HG03280 (cell line): ENCODE measurements at regions not wholly inside any gene's neighbourhood (a gene's known extent, or its start where the extent isn't known, plus 50 kb on each side); places are given as distances from the start of the nearest gene placed in this dataset.

ENCODE experiments used
- ATAC-seq: cut with Tn5 transposase; IDR thresholded peaks from one replicate; pipeline ENCODE4 v1.9.1; 2021; ENCODE audit warnings: mild to moderate bottlenecking, moderate library complexity; ENCODE audit not compliant: unreplicated experiment

DNA sequence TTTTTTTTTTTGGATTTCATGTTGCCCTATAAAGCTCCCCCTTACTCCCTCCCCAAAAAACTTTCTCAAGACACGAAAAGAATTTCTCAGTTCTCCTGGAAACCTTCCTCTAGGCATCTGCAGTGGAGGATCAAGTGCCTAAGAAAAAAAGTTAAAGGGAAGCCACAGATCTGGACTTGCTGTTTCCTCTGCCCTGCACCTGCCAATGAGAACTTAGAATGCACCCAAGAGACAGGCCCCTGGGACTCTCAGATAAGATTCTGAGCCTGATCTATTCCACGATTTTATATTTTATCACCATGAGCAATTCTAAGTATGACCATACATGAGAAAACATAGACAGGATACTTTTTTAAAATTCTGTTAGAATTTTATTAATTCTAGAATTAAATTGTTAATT lies 728.9 kb downstream of the BCL11B start:
- ATAC-seq = no peak

DNA sequence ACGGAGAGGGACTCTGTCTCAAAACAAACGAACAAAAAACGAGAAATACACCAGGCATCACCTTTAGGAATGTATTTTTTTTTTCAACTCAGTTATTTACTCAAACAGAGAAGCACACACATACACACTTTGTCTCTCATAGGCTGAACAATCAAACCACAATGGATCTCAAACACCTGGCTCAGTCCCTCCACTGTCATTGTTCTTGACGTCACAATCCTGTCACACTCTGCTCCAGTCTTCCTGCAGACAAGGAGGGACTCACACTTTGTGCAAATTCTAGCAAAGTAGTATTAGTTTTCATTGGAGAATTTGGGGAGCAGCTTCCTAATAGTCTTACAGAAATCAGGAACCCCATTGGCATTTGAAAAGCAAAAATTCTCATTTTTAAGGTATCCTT lies 727.8 kb downstream of the BCL11B start:
- ATAC-seq = no peak

DNA sequence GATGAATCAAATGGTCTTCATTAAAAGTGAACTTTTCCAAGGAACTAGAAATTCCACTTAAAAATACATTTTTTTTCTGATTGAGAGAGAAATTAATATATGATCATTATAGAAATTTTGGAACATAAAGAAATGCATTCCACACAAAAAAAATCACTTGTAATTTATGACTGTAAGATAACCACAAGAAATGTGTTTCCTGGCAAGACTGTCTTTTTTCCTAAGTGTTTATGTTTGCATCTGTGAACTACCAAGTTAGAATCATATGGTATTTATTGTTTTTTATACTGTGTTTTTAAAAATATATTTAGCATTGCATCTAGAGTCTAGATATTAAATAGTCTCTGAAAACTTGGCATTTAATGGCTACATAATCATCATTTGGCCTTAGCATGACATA lies 726.8 kb downstream of the BCL11B start:
- no peak for ATAC-seq

DNA sequence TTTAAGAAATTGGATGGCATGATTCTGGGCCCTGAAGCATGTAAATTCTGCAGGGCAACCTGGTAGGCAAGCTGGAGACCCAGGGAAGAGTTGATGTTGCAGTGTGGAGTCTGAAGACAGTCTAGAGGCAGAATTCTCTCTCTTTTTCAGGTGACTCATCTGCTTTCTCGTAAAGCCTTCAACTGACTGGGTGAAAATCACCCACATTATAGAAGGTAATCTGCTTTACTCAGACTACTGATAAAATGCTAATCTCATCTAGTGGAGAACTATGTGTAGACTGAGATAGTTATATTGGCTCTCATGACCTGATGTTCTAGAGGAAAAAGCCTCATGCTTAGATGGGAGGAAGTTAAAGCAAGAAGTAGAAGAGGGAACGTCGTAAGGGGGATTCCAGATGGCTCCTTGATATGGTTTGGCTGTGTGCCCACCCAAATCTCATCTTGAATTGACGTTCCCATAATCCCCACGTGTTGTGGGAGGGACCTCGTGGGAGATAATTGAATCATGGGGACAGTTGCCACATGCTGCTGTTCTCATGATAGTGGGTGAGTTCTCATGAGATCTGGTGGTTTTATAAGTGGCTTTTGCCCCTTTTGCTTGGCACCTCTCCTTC lies 723.8 kb downstream of the BCL11B start:
- no peak for ATAC-seq

DNA sequence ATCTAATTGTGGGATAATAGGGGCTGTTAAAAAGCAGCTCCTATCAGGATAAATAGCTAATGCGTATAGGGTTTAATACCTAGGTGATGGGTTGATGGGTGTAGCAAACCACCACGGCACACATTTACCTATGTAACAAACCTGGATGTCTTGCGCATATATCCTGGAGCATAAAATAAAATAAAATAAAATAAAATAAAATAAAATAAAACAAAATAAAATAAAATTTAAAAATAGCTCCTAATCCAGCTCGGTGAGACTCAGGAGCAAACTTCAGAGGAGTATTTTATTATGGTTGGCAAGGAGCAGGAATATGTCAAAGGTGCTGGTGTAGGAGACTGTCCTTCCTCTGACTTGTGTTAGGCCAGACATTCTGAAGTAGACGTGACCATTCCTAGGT lies 721.0 kb downstream of the BCL11B start:
- no peak for ATAC-seq

DNA sequence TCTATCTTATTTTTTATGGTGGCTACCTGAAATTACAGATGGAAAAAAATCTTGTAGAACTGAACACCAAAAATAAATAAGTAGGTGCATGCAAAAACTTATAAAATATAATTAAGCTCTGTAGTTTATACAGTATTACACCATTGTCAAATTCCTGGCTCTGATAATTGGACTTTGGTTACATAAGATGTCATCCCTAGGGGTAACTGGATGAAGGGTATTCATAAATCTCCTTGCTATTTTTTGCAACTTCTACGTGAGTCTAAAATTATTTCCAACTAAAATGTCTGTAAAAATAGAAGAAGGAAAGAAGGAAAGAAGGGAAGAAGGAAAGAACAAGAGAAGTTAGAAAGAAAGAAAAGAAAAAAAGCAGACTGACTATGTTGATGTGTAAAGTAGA lies 716.6 kb downstream of the BCL11B start:
- ATAC-seq = no peak

DNA sequence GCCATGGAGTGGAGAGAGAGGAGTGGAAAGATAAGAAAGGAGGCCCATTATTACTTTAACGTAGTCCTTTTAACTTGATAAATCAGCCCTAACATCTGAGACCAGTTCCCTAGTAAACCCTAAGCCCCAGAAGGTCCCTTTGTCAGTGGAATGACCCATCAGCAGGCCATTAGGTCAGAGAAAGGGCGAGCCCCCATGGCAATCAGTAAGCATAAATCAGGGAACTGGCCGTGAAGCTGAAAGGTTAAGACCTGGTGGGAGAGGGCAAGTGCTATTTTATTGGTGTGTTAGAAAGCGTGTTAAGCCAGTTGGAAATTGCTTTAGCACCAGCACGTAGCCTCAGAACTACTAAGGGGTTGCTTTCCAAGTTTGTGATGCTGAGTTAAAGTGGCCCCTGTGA lies 708.0 kb downstream of the BCL11B start:
- no peak for ATAC-seq

DNA sequence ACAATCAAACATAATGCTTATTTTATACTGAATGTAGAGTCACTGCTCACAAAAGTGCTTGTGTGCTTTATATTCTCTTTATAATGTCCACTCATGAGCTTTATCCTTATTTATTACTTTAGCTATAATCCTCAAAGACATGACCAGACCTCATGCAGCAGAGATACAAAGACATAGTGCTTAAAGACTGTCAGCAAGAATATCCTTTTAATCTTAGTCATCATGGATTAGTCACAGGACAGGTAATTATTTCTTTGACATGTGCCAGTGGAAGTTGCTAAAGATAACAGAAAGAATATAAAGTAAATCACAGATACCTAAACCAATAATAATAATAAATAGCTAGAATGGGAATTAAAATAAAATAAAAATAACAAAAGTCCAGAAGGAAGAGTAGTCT lies 707.5 kb downstream of the BCL11B start:
- no peak for ATAC-seq

DNA sequence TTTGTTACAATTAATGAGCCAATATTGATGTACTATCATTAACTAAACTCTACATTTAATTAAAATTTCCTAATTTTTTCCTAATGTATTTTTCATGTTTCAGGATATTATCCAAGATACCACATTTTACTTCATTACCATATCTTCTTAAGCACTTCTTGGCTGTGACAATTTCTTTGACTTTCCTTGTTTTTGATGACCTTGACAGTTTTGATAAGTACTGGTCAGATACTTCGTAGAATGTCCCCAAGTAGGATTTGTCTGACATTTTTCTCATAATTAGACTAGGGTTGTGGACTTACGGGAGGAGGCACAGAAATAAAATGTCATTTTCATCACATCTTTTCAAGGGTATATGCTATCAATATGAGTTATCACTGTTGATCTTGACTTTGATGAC lies 700.9 kb downstream of the BCL11B start:
- ATAC-seq = no peak

DNA sequence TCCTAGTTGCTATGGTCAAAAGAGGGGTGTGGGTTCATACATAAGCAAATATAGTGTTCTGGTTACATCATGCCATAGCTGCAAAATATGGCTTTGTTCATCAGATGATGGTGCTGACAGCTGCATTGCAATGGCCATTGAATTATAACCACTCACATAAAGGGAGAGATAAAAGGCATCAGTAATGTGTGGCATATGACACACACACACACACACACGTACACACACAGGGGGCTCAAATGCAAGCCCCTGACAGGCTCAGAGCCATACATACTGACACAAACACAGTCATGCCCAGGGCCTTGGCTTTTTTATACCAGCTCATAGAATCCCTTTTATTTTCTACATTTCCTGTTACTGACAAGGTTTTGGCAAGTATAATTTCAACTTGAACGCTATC lies 698.9 kb downstream of the BCL11B start:
- ATAC-seq = no peak

DNA sequence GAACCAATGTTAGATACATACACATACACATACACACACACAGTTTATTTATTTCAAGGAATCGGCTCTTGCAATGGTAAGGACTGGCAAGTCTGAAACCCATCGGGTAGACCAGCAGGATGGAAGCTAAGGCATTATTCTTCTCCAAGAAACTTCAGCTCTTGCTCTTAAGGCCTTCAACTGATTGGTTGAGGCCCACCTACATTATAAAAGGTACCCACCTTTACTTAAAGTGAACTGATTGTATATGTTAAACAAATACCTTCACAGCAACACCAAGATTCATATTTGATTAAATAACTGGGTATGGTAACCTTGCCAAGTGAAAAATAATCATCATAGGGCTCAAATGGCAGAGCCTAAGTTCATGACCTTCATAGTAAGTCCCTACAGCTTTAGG lies 695.5 kb downstream of the BCL11B start:
- ATAC-seq = no peak

DNA sequence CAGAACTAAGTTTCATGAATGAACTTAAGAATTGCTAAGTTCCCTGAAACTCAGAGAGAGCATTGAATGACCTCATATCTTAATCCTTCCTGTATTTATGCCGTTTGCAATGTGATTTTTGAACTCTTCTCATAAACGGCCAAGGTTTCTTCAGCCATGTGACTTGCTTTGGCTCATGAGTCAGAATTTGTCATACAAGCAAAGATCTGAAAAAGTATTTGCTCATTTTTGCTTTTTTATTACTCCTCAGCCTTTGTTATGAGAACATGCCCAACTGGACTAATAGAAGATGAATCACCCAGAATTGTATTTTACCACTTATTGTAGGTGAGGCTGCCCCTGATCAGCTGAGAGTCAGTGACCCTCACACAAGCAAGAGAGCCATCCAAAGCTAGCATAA lies 693.8 kb downstream of the BCL11B start:
- no peak for ATAC-seq

DNA sequence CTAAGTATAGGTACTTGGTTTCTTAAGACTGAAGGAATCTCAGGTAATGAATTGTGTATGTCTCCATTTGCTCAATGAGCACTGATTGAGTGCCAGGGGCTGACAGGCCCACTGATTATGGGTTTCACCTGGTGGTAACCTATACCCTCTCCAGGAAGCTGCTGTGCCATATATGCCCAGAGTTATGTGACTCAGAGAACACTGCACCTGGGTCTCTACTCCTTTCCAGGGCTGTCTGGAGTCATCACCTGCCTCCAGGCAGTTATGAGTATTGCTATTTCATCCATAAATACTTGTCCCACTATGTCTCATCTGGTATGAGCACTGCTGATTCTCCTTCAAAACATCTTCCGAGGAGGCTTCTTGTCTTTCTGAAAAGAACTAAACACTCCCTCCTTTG lies 692.9 kb downstream of the BCL11B start:
- ATAC-seq = no peak

DNA sequence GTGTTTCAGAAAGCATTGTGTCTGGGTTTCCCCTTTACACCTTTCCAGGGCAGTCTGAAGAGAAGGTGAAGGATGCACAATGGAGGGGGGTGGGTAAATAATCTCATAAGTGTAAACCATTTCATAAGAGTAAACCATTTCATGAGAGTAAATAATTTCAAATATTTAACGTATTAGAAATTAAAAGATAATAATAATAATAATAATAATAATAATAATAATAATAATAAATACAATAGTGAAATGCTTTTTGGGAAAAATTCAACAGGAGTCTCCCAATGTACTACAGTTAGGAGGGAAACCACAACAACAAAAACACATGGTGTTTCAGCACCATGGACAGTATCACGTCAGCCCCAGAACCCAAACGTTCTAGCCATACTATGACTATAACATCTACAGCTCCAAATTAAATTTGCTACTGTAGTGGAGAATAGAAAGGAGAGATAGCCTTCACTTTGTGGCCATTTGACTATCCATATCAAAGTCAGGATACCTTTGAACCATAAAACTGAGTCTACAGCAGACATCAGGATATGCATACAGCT lies 691.8 kb downstream of the BCL11B start:
- ATAC-seq = no peak

DNA sequence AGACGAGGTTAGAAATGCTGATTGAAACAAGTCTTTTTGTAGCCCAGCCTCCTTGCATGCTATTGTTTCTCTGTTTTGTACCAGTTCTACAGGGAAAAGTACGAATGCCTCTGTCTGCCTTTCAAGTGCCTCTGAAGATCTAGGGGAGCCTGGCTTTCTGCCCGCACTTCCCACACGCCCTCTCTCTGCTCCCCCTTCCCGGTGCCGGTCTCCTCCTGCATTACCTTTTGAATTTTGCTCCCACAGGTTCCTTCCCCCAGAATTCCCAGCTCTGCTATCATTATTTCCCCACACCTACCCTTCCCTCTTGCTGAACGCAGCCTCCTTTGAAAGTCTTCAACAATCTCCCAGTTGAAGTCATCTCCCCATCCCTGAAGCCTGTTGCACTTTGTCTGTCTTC lies 689.7 kb downstream of the BCL11B start:
- no peak for ATAC-seq

DNA sequence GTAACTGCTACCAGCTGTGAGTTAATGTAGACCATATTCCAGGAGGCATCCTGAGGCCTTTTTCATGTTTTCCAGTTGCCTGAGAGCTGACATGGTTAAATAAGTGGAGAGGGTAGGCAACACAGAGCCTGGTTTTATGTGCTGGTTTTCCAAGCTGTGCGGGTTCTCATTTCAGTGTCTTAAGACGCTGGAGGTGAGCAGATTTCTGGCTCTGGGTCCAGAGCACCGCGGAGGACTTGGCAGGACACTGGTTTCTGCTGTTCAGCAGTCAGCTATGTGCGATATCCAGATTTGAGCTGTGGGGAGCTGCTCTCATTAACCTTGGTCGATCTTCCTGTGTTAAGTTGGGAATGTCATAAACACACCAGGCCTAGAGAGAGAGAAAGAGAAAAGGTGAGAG lies 680.8 kb downstream of the BCL11B start:
- no peak for ATAC-seq

DNA sequence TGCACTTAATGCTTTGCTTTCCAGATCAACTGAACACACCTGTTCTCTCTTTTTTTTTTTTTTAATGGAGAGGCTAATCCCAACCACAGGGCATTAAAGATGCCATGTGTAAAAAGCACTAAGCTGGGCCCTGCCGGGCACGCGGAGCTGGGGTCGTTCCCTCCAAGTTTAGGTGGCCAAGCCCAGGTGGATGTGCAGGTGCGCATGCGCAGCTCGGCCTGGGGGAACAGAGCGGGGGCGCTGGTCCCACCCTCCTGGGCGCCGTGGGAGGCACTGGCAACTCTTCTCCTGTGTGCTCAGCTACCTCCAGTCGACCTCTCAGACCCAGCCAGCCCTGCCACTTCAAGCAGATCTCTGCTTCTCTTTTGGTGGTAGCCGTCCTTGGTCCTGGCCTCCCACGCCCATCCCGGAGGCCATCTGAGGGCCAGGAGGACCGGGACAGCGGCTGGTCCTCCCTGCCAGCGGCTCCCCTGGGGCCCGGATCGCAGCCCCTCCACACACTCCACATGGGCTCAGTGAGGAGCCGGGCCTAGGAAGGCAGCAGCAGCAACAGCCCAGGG lies 679.3 kb downstream of the BCL11B start:
- no peak for ATAC-seq

DNA sequence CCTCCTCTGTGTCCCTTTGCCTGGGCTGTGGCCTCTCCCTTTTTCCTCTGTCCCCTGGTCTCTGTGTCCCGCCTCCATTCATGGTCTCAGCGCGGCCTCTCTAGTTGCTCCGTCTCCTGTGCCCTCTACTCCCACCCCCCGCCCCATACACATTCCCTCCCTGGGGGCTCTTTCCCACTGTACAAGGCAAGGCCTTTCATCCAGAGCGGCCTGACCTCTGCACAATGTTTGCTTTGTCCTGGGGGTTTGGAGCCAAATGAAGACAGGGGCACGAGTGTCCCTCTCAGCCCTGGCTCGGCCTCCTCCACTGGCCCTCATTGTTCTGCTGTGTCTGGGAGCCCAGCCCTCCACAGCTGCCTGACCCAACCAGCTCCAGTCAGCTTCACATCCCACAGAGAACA lies 678.6 kb downstream of the BCL11B start:
- no peak for ATAC-seq

DNA sequence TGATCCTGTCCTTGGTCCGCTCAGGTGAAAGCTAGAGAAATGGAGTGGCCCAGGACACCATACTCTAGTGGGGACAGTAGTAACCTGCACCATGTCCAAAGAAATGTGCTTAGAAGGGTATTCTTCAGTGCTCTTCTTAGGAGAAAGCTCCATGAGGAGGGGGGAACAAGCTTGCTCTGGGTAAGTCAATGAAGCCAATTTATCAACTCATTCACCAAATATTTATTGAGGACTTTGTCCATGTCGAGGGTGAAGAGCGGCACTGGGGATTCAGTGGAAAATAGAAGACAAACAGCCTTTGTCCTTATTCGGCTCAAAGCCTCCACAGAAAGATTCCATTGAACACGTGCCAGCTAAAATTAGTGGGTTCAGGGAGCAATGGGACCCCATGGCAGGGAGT lies 677.8 kb downstream of the BCL11B start:
- ATAC-seq = no peak

DNA sequence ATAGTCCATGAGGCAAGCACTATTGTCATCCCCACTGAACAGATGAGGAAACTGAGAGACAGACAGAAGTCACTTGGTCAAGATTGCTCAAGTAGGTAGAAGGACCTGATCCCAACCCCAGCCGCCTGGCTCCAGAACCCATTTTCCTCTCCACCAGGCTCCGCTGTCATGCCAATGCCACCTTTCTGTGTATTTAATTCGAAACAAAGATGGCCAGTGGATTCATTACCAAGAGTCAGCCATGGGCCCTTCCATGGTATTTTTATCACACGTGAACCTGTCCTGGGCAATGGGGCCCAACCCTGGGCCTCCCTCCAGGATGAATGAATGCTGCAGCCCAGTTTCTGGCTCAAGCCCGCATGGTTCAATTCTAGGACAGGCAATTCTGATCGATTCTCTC lies 673.4 kb downstream of the BCL11B start:
- ATAC-seq = no peak

DNA sequence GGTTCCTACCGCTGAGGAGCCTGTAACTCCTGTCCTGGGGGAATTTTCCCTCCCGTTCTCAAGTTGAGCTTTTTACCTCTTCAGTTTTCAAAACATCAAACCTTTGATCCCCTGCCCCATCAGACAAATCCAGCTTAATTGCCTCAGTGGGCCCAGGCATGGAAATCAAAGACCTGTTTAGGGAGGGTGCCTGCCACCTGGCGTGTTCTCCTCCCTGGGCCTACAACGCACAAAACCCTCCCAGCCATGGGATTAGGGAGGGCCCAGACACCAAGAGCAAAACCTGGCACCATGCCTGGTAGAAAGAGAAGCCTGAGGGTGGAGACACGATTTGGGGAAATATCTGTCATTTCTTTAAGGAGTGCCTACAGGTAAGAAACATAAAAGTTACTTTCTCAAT lies 672.9 kb downstream of the BCL11B start:
- no peak for ATAC-seq

DNA sequence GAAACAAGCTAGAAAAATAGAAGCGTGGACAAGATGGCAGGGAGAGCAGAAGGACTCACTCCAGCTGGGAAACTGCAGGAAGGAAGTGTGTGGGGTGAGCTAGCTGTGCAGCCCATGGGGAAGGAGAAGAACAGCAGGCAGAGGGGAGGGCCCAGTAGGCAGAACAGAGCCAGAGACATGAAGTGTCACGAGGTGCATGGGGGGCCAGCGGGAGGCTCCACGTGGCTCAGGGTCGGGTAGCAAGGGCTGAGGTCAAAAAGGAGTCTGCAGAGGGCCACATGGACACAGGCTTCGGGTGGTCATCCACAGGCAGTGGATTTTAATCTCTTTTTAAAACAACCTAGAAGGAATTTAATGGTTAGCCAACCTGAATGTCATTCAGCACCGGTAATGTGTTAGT lies 669.0 kb downstream of the BCL11B start:
- ATAC-seq = no peak

DNA sequence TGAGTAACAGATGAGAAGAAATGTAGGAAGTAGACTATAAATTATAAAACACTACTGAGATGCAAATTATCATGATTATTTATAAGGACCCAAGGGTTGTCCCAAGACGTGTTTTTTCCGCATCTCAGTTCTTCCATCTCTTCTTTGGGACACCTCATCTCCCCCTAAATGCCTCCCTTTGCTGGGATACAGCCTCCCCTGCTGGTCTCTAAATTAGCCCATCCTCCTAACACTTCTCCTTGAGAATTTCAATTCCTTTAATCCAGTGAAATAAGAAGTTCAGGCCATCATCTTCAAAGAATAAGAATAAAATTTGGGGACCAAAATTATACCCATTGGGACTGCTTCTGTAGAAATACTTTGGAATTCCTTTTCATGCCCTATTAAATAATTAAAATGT lies 667.0 kb downstream of the BCL11B start:
- no peak for ATAC-seq
